ENCODE measurements at regions not wholly inside any gene's neighbourhood (a gene's known extent, or its start where the extent isn't known, plus 50 kb on each side); places are given as distances from the start of the nearest gene placed in this dataset.
"Not testable (repeated sequence)": the region's sequence is repeated elsewhere in the genome, so short reads cannot be mapped to it uniquely, and the experiment has no call there.

- no peak for TF ChIP-seq CTCF (IDR thresholded peaks at IDR 0.05)
- ATAC-seq (ENCODE audit: insufficient number of reproducible peaks, low FRiP score, low read depth), result no peak
Observed at GRCh38 chr7:68722044-68722443, 876.2 kb upstream of the AUTS2 start.

DNA sequence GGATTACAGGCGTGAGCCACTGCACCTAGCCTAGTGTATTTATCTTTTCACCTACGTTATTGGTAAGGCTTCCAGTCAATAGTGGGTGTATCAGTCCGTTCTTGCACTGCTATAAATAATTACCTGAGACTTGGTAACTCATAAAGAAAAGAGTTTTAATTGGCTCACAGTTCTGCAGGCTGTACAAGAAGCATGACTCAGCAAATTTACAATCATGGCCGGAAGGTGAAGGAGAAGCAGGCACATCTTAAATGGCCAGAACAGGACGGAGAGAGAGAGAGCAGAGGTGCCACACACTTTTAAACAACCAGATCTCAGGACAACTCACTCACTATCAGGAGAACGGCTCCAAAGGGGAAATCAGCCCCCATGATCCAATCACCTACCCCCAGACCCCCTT lies 873.3 kb upstream of the AUTS2 start:
- Histone ChIP-seq H3K27ac (no peak overlapping the region), H3K36me3 (no peaks in the 10 kb centered on the region), H3K4me3 (no peak overlapping the region), H3K4me1 (ENCODE audit: control insufficient read depth in 1 of 2, low read depth in 2 of 2) (no peaks in the 10 kb centered on the region), H3K27me3 (replicated peaks; ENCODE audit: insufficient read depth) (no peaks in the 10 kb centered on the region), H3K9me3 (no peaks in the 10 kb centered on the region)
- no peak for DNase-seq (ENCODE audit: low spot score)
- TF ChIP-seq CTCF (IDR thresholded peaks at IDR 0.05), result no peak
- no peak for ATAC-seq (ENCODE audit: insufficient number of reproducible peaks, low FRiP score, low read depth)

More at GRCh38 chr7:68722044-68722443, 876.2 kb upstream of the AUTS2 start:
- Histone ChIP-seq H3K4me3 (no peak overlapping the region), H3K4me1 (ENCODE audit: control insufficient read depth in 1 of 2, low read depth in 2 of 2) (no peaks in the 10 kb centered on the region), H3K9me3 (no peaks in the 10 kb centered on the region), H3K27me3 (replicated peaks; ENCODE audit: insufficient read depth) (no peaks in the 10 kb centered on the region), H3K27ac (no peak overlapping the region), H3K36me3 (no peaks in the 10 kb centered on the region)
- no peak for DNase-seq (ENCODE audit: low spot score)

DNA sequence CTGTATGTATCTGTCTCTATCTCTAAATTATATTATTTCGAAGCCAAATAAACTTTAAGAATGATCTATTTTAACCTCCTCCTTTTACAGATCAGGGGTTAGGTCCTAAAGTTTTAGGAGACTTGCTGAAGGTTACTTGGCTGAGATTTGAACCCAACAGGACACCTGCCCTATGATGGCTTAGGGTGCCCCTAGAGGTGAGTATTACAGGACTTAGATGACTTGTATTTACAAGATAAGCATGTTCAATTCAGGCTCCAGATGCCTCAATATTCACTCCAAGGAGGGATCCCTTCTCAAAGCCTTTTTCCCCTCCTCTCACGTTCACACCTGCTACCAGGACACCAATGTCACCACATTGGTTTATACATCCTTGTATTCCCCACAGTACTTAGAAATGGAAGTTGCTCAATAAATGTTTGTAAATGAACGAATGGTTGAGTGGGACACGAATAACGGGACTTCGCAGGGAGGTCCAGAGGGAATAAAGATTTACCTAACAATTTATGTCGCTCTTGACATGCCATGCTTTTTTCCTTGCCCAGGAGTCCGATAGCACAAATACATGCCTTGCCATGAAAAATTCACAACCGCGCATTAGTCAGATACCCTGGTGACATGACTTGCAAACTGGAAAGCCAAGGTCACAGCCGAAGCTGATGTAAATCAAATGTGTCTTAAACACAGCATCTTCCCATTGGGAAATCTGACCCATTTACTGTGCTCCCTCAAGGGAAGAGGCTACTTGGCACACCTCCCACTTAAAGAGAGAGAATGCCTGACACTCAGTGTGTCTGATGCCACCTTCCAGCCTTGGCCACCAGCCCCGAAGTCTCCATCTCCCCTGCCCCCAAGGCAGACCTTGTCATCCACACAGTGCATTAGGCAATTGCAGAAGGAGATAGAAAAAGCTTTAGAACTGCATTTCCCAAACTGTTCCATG lies 872.2 kb upstream of the AUTS2 start:
- Histone ChIP-seq H3K4me1 (ENCODE audit: control insufficient read depth in 1 of 2, low read depth in 2 of 2) (no peaks in the 10 kb centered on the region), H3K36me3 (no peaks in the 10 kb centered on the region), H3K27me3 (replicated peaks; ENCODE audit: insufficient read depth) (no peaks in the 10 kb centered on the region), H3K27ac (no peak overlapping the region), H3K4me3 (no peak overlapping the region), H3K9me3 (no peaks in the 10 kb centered on the region)
- DNase-seq (ENCODE audit: low spot score), result no peak
- TF ChIP-seq CTCF (IDR thresholded peaks at IDR 0.05), result no peak
- ATAC-seq (ENCODE audit: insufficient number of reproducible peaks, low FRiP score, low read depth), result no peak

DNA sequence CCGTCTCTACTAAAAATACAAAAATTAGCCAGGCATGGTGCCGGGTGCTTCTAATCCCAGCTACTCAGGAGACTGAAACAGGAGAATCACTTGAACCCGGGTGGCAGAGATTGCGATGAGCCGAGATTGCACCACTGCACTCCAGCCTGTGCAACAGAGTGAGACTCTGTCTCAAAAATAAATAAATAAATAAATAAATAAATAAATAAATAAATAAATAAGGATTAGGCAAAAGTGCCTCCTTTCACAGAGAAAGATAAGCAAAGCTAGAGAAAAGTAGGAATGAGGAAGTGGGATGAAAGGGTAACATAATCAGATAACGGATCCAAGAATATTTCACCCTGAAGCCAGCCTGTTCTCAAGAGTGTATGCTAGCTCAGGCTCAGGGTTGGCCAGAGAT lies 869.6 kb upstream of the AUTS2 start:
- ATAC-seq (ENCODE audit: insufficient number of reproducible peaks, low FRiP score, low read depth); H3K4me3 ChIP-seq; DNase-seq (ENCODE audit: low spot score); H3K27ac ChIP-seq; H3K4me1 ChIP-seq (ENCODE audit: control insufficient read depth in 1 of 2, low read depth in 2 of 2); H3K9me3 ChIP-seq; H3K27me3 ChIP-seq (replicated peaks; ENCODE audit: insufficient read depth); H3K36me3 ChIP-seq: not testable (repeated sequence)

DNA sequence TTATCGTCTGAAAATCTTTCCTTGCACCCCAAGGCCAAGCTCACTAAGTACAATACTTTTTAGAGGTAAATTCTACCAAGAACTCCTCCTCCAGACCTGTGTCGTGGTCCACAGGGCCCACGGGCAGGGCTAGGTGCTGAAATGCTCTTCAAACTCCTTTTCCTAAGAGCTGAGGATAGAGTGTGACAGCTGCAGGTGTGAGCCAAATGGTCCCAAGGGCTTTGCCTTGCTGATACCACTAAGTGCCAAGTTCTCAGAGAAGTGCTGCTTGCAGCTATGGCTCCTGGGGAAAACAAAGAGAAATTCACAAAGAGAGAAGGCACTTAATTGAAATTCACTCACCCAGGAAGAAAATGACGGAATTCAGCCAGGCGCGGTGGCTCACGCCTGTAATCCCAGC lies 868.9 kb upstream of the AUTS2 start:
- Histone ChIP-seq H3K27me3 (replicated peaks; ENCODE audit: insufficient read depth) (no peaks in the 10 kb centered on the region), H3K4me1 (ENCODE audit: control insufficient read depth in 1 of 2, low read depth in 2 of 2) (no peaks in the 10 kb centered on the region), H3K36me3 (no peaks in the 10 kb centered on the region), H3K9me3 (no peaks in the 10 kb centered on the region), H3K4me3 (no peak overlapping the region), H3K27ac (no peak overlapping the region)
- TF ChIP-seq CTCF (IDR thresholded peaks at IDR 0.05), result no peak
- ATAC-seq (ENCODE audit: insufficient number of reproducible peaks, low FRiP score, low read depth) (no peak), DNase-seq (ENCODE audit: low spot score) (no peak)
